ENCODE measurements at regions not wholly inside any gene's neighbourhood (a gene's known extent, or its start where the extent isn't known, plus 50 kb on each side); places are given as distances from the start of the nearest gene placed in this dataset.

DNA sequence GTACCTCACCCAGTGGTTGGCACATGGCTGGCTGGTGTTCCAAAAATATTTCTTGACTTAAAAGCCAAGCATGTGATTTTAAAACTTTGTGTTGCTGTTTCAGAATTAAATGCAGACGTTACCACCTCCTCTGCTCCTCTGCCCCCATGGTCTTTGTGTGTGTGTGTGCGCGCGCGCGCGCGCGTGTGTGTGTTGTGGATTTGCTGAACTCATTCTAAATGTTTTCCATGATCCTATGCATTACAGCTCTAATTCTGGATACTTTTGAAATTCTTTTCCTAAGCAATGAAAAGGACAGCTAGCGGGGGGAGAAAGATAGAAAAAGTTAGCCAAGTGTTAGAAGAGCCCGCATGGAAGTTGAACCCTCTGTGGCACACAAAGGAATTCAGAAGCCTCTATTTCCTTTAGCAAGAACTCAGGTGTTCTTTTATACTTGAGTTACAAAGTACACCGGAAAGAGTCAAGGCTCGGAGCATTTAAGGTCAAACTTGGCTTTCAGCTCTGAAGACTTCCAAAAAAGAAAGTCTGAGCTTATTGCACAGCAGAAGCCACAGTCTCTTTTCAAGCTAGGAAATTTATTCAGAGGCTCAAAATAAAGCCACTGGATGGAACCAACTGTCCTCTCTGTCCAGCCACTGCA is 350.5 kb upstream of the TBL1XR1 start:
- Mint-ChIP-seq H3K4me3 (no peak overlapping the region), H3K4me1 (ENCODE audit: low read depth) (peaks cover 42% of the 10 kb centered on the region), H3K27me3 (ENCODE audit: low read depth) (no peaks in the 10 kb centered on the region), H3K27ac (peak overlapping the region; percentile 10), H3K9me3 (ENCODE audit: insufficient read depth) (no peaks in the 10 kb centered on the region), H3K36me3 (ENCODE audit: low read depth) (peaks cover 6% of the 10 kb centered on the region)
- ChIA-PET CTCF (interaction anchor here (1.9 kb wide), 1 partner anchor 9 kb away, joined by 7 read pairs; no protein-coding TSS in a partner anchor), POLR2A (interaction anchor here (1.3 kb wide), 1 partner anchor 188 kb away, joined by 3 read pairs; no protein-coding TSS in a partner anchor)
- no peak for DNase-seq
- no peak for ATAC-seq

DNA sequence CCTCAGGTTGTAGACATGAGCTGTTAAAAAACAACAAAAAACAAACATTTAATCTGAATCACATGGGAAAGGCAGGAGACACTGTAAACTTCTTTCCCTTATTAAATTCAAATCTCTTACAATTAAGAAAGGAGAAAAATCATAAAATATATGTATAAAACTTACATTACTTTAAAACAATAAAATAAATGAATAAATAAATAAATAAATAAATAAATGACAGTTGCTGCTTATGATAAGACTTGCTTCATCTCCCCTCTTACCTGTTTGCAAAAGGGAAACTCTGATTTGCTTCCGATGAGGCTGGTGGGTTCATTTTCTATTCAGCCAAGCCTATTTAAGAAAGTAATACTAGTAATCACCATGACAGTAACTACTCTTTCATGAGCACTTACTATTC is 353.4 kb upstream of the TBL1XR1 start:
- Mint-ChIP-seq H3K36me3 (ENCODE audit: low read depth) (peaks cover 6% of the 10 kb centered on the region), H3K27me3 (ENCODE audit: low read depth) (no peaks in the 10 kb centered on the region), H3K4me3 (peak overlapping the region; percentile 51), H3K9me3 (ENCODE audit: insufficient read depth) (peaks cover 6% of the 10 kb centered on the region), H3K4me1 (ENCODE audit: low read depth) (peaks cover 54% of the 10 kb centered on the region), H3K27ac (peak overlapping the region; percentile 83)
- ChIA-PET POLR2A (no interaction called here), CTCF (interaction anchor here (0.8 to 2.1 kb wide), 4 partner anchors 10 to 159 kb away, joined by 3 to 6 read pairs (median 4); no protein-coding TSS in a partner anchor)
- ATAC-seq (no peak), DNase-seq (no peak)

DNA sequence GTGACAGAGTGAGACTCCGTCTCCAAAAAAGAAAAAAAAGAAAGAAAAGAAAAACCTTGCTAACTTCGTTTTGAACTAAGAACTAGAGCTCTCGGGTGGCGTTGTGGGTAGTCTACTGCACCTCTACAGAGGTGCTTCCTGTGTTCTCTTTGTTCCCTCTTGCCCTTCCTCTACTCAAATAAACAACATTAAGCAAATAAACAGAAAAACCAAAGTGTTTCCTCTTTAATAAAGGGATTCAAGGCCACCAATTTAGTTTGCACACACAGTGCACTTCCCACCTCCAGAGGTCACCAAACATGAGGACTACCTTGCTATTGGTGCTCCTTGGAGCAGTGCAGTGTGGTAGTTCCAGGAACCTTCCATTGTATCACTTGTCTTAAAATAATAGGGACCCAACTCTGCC is 354.2 kb upstream of the TBL1XR1 start:
- ChIA-PET CTCF (interaction anchor here (0.8 to 2.1 kb wide), 5 partner anchors 9 to 227 kb away, joined by 3 to 6 read pairs (median 4); no protein-coding TSS in a partner anchor), POLR2A (no interaction called here)
- DNase-seq (peak; percentile 38), ATAC-seq (peak; percentile 71)
- H3K4me1 Mint-ChIP-seq (ENCODE audit: low read depth) = peaks cover 60% of the 10 kb centered on the region
- no peaks in the 10 kb centered on the region for H3K27me3 Mint-ChIP-seq (ENCODE audit: low read depth)
- H3K4me3 Mint-ChIP-seq = peak overlapping the region; percentile 51
- H3K9me3 Mint-ChIP-seq (ENCODE audit: insufficient read depth) = peaks cover 6% of the 10 kb centered on the region
- peaks cover 4% of the 10 kb centered on the region for H3K36me3 Mint-ChIP-seq (ENCODE audit: low read depth)
- peak overlapping the region; percentile 83 for H3K27ac Mint-ChIP-seq

DNA sequence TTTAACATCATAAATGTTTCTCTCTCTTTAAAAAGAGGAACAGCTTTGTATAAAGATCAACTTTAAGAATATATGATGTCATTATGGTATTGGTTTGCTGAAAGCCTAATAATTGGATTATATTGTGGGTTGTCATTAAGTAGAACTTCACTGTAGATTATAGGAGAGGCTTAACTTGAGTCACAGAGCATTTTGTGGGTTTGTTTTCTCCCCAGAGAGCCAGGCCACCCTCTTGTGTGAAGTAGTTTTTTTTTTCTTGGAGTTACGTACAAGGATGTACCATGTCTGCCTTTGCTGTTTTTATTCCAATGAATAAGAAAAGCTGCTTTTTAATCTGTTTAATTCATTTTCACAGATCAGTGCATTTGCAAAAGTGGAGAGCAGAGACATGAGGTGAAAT is 354.8 kb upstream of the TBL1XR1 start:
- Mint-ChIP-seq H3K27me3 (ENCODE audit: low read depth) (no peaks in the 10 kb centered on the region), H3K4me3 (no peak overlapping the region), H3K4me1 (ENCODE audit: low read depth) (peaks cover 60% of the 10 kb centered on the region), H3K9me3 (ENCODE audit: insufficient read depth) (peaks cover 6% of the 10 kb centered on the region), H3K36me3 (ENCODE audit: low read depth) (peaks cover 4% of the 10 kb centered on the region), H3K27ac (no peak overlapping the region)
- ChIA-PET POLR2A (no interaction called here), CTCF (interaction anchor here (0.8 kb wide), 1 partner anchor 226 kb away, joined by 4 read pairs; no protein-coding TSS in a partner anchor)
- ATAC-seq (no peak), DNase-seq (no peak)

DNA sequence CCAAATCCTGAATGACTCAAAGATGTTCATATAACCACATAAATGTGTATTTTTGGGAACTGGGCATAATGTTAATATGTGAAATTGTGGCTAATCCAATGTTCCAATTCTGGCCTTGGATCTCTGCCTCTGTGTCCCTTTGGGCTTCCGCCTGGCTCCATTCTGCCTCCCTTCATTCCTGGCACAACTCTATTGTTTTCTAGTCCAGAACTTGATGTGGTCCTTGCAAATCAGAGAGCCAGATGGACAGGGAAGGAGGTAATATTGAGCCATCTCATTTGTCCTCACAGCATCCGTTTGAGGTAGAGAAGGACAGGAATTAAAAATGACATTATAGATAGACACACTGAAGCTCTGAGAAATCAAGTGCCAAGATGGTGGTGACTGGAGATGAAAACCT is 355.7 kb upstream of the TBL1XR1 start:
- no peak for DNase-seq
- no peak overlapping the region for H3K4me3 Mint-ChIP-seq
- H3K9me3 Mint-ChIP-seq (ENCODE audit: insufficient read depth) = peaks cover 6% of the 10 kb centered on the region
- H3K27me3 Mint-ChIP-seq (ENCODE audit: low read depth) = no peaks in the 10 kb centered on the region
- peaks cover 2% of the 10 kb centered on the region for H3K36me3 Mint-ChIP-seq (ENCODE audit: low read depth)
- ChIA-PET POLR2A (no interaction called here), CTCF (interaction anchor here (1.2 to 2.2 kb wide), 2 partner anchors 14 to 62 kb away, joined by 3 to 4 read pairs; no protein-coding TSS in a partner anchor)
- ATAC-seq = no peak
- peaks cover 55% of the 10 kb centered on the region for H3K4me1 Mint-ChIP-seq (ENCODE audit: low read depth)
- no peak overlapping the region for H3K27ac Mint-ChIP-seq

DNA sequence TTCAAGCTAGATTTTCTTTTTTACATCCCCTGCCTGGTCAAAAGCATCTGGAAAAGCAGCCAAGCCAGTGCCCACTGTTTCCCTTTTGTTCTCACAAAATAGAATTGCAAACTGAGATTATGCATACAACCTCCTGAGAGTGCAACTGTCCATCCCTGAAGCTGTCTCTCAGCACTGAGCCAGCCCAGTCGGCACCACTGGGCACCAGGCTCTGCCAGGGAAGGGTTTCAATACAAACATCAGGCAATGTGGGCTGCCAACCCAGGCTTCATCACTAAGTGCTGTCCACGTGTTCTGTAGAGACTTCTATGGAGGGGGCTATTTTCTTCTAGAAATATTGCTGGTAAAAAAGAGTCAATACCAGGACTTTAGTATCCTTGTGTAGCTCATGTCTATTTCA is 356.3 kb upstream of the TBL1XR1 start:
- Mint-ChIP-seq H3K27ac (no peak overlapping the region), H3K9me3 (ENCODE audit: insufficient read depth) (peaks cover 6% of the 10 kb centered on the region), H3K4me1 (ENCODE audit: low read depth) (peaks cover 52% of the 10 kb centered on the region), H3K27me3 (ENCODE audit: low read depth) (no peaks in the 10 kb centered on the region), H3K36me3 (ENCODE audit: low read depth) (peaks cover 2% of the 10 kb centered on the region), H3K4me3 (no peak overlapping the region)
- ChIA-PET POLR2A (no interaction called here), CTCF (interaction anchor here (0.7 to 2.2 kb wide), 3 partner anchors 14 to 62 kb away, joined by 3 to 4 read pairs (median 3); no protein-coding TSS in a partner anchor)
- DNase-seq (no peak), ATAC-seq (no peak)

DNA sequence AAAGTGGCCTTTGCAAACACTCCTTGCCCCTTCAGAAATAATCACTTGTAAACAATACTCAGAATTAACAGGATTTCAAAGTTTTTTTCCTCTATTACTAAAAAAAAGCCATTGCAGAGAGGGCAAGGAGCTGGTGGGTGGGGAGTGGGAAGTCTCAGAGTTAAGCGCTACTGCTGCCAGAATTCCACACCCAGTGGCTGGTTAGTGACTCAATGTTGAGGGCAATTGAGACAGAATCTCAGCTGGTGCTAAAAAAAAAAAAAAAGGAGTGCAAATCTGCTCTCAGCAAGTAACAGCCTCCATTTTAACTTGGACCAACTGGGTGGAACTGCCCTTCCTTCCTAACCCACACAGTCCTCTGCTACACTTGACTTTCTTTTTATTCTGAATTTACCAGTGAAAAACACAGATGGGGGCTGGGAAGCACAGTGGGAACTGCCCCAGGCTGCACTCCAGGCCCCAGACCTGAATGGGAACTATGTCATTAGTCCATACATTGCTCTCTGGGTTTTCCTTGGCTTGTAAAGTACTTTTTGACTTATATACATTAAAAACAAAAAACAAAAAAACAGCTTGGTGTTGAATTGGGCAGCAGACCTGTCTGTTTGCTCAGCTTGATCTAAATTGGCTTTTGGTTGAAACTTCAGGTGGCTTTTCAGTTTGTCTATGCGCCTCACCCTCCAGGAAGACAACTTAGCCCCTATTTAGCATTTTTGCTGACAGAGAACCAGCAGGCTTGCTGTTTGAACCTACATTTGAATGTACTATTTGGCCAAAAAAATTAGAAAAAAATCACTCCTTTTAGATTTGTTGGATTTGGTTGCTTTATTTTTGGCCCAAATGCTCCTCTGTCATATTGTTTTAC is 357.8 kb upstream of the TBL1XR1 start:
- Mint-ChIP-seq H3K27ac (peak overlapping the region; percentile 70), H3K36me3 (ENCODE audit: low read depth) (peaks cover 2% of the 10 kb centered on the region), H3K4me1 (ENCODE audit: low read depth) (peaks cover 47% of the 10 kb centered on the region), H3K27me3 (ENCODE audit: low read depth) (no peaks in the 10 kb centered on the region), H3K4me3 (no peak overlapping the region), H3K9me3 (ENCODE audit: insufficient read depth) (peaks cover 6% of the 10 kb centered on the region)
- ChIA-PET CTCF (interaction anchor here (2.2 kb wide), 1 partner anchor 64 kb away, joined by 4 read pairs; no protein-coding TSS in a partner anchor), POLR2A (interaction anchor here (1.3 kb wide), 1 partner anchor 37 kb away, joined by 3 read pairs; no protein-coding TSS in a partner anchor)
- no peak for DNase-seq
- ATAC-seq = no peak

DNA sequence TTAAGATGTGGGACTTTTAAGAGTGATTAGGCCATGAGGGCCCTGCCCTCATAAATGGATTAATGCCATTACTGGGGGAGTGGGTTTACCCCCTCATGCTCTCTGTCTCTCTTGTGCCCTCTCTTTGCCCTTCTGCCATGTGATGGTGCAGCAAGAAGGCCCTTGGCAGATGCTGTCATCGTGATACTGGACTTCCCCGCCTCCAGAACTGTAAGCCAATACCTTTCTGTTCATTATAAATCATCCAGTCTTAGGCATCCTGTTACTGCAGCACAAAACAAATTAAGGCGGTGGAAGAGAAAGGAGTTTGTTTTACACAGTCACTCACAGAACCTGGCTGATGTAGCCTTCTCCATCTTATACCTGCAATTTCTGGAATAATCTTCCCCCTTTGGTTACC is 360.3 kb upstream of the TBL1XR1 start:
- DNase-seq = no peak
- H3K4me3 Mint-ChIP-seq = no peak overlapping the region
- H3K27ac Mint-ChIP-seq = no peak overlapping the region
- no peaks in the 10 kb centered on the region for H3K27me3 Mint-ChIP-seq (ENCODE audit: low read depth)
- H3K36me3 Mint-ChIP-seq (ENCODE audit: low read depth) = no peaks in the 10 kb centered on the region
- ATAC-seq = no peak
- peaks cover 6% of the 10 kb centered on the region for H3K9me3 Mint-ChIP-seq (ENCODE audit: insufficient read depth)
- peaks cover 24% of the 10 kb centered on the region for H3K4me1 Mint-ChIP-seq (ENCODE audit: low read depth)
- CTCF ChIA-PET = no interaction called here
- POLR2A ChIA-PET = no interaction called here

DNA sequence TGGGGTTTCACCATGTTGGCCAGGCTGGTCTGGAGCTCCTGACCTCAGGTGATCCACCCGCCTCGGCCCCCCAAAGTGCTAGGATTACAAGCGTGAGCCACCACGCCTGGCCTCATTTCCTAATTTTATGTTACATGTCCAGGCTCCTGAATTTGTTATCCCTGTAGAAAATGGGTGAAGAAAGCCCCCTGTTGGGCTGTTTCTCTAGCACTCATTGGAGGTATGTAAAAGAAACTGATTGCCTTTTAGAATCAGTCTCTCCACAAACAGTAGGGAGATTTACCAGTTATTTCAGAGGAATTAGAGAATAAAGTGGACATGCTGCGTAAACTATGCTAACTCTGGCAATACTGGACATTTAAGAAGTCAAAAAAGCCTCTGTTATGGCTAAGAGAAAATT is 364.1 kb upstream of the TBL1XR1 start:
- POLR2A ChIA-PET = no interaction called here

DNA sequence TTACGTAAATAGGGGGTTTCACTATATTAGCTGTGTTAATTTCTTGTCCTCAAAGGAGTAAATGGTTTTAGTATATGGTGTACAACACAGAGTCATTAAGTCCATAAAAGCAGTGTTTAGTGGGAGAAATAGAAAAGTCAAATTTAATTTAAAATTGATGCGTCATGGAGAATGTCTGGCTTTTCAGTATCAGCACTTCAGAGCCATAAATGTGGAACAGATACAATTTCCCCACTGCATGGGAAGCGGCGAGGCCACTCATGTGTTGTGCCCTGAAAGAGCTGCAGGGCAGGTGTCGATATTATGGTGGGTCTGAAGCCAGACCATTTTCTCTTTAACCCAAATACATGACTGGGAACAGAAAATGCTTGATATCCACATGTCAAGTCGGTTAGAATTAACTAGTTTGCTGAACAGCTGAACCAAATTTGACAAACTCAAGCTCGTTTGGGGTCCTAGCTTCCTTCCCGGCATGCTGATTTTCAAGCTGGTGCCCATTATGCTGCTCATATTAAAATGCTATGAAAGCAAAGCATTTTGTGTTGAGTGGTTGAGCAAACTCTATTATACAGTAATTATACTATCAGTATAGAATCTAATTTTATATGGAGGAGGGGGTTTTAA is 364.6 kb upstream of the TBL1XR1 start:
- H3K27ac Mint-ChIP-seq = no peak overlapping the region
- H3K36me3 Mint-ChIP-seq (ENCODE audit: low read depth) = no peaks in the 10 kb centered on the region
- ChIA-PET CTCF (no interaction called here), POLR2A (interaction anchor here (0.6 kb wide), 1 partner anchor 366 kb away, joined by 3 read pairs; no protein-coding TSS in a partner anchor)
- no peaks in the 10 kb centered on the region for H3K4me1 Mint-ChIP-seq (ENCODE audit: low read depth)
- ATAC-seq = no peak
- no peak for DNase-seq
- no peaks in the 10 kb centered on the region for H3K27me3 Mint-ChIP-seq (ENCODE audit: low read depth)
- no peak overlapping the region for H3K4me3 Mint-ChIP-seq
- no peaks in the 10 kb centered on the region for H3K9me3 Mint-ChIP-seq (ENCODE audit: insufficient read depth)

More for the DNA sequence above, 364.1 kb upstream of the TBL1XR1 start:
- CTCF ChIA-PET = no interaction called here
- H3K36me3 Mint-ChIP-seq (ENCODE audit: low read depth) = no peaks in the 10 kb centered on the region
- H3K27me3 Mint-ChIP-seq (ENCODE audit: low read depth) = no peaks in the 10 kb centered on the region
- no peaks in the 10 kb centered on the region for H3K9me3 Mint-ChIP-seq (ENCODE audit: insufficient read depth)
- H3K27ac Mint-ChIP-seq = no peak overlapping the region
- H3K4me1 Mint-ChIP-seq (ENCODE audit: low read depth) = peaks cover 1% of the 10 kb centered on the region
- H3K4me3 Mint-ChIP-seq = no peak overlapping the region
- DNase-seq (no peak), ATAC-seq (no peak)

DNA sequence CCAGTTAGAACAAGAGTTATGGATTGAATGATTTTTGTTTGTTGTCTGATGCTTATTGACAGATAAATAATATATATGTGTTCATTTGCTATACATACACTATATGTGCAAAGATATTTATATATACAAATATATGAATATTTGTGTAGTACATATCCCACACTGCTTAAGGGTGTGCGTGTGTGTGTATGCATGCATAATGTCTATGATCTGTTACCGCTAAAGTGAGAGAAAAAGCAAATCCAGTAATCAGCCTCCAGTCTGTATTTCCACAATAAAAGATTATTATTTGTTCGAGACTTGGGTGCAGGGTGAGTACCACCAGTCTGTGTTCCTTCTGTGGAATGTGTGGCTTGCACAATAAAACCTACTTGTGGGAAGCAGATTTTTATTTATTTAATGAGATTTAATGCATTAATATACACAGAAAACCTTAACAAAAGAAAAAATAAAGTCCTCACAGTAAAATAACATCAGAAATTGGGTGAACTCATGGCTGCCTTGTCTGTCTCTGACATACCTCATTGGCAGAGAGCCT is 366.0 kb upstream of the TBL1XR1 start:
- Mint-ChIP-seq H3K9me3 (ENCODE audit: insufficient read depth) (no peaks in the 10 kb centered on the region), H3K4me3 (no peak overlapping the region)

More for the DNA sequence above, 366.0 kb upstream of the TBL1XR1 start:
- no peaks in the 10 kb centered on the region for H3K36me3 Mint-ChIP-seq (ENCODE audit: low read depth)
- H3K27me3 Mint-ChIP-seq (ENCODE audit: low read depth) = no peaks in the 10 kb centered on the region
- ATAC-seq = no peak
- CTCF ChIA-PET = no interaction called here
- POLR2A ChIA-PET = no interaction called here
- no peak for DNase-seq
- no peak overlapping the region for H3K27ac Mint-ChIP-seq
- no peaks in the 10 kb centered on the region for H3K4me1 Mint-ChIP-seq (ENCODE audit: low read depth)
